SK-N-SH treated with all-trans-retinoic acid at 6 μM for 48 hours (cell line): ENCODE measurements at regions not wholly inside any gene's neighbourhood (a gene's known extent, or its start where the extent isn't known, plus 50 kb on each side); places are given as distances from the start of the nearest gene placed in this dataset.

Experiments used
- ARNTL ChIP-seq: fragments of 450-650 bp; formaldehyde crosslinking; IDR thresholded peaks from 2 replicates; pipeline ENCODE4 v1.5.0; 2020; ENCODE audit warnings: low read depth, mild to moderate bottlenecking, moderate library complexity, borderline replicate concordance
- GLIS3 ChIP-seq: fragments of 250-450 bp; sonication (Bioruptor Pico); IDR thresholded peaks from 2 replicates; pipeline ENCODE4 v1.5.0; 2020; ENCODE audit warnings: mild to moderate bottlenecking, moderate library complexity
- ISL1 ChIP-seq: fragments of 250-450 bp; sonication (Bioruptor Pico); IDR thresholded peaks from 2 replicates; pipeline ENCODE4 v2.1.2; 2022; ENCODE audit warnings: mild to moderate bottlenecking, moderate library complexity
- ZFP3 ChIP-seq: fragments of 250-450 bp; sonication (Bioruptor Pico); IDR thresholded peaks from 2 replicates; pipeline ENCODE4 v1.5.0; 2020; ENCODE audit warnings: mild to moderate bottlenecking, moderate library complexity

DNA sequence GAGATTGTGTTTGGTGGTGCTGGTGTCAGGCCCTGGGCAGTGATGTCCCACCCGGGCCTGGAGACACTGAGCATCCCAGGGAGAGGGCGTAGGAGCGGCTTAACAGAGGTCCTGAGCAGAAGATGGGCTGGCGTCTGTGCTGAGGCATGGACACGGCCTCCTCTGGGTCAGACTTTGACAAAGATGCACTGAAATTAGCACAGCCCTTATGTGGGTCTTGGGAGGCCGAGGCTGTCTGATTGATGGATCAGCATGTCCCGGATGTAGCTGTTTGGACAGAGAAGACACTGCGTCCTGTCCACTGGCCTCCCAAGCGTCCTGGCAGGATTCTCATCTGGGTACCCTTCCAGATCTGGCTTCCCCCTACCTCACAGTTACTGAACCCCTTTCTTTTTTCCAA, 159.4 kb downstream of the ANKRD30B start:
- no peak for TF ChIP-seq ARNTL
- TF ChIP-seq ZFP3 (CRISPR knock-in tag) = no peak
- TF ChIP-seq ISL1 (CRISPR knock-in tag) = no peak
- no peak for TF ChIP-seq GLIS3 (CRISPR knock-in tag)
